H1 (cell line): ENCODE measurements at regions not wholly inside any gene's neighbourhood (a gene's known extent, or its start where the extent isn't known, plus 50 kb on each side); places are given as distances from the start of the nearest gene placed in this dataset.

Experiments used
- MAFK ChIP-seq: IDR thresholded peaks from 2 replicates; pipeline ENCODE4 v1.6.1; 2012; ENCODE audit warnings: low read depth, mild to moderate bottlenecking, improper control_type of control experiment, low read length
- NANOG ChIP-seq: IDR thresholded peaks from 2 replicates; pipeline ENCODE4 v1.6.1; 2011; ENCODE audit warnings: low read length, low read depth, mild to moderate bottlenecking, inconsistent platforms; ENCODE audit not compliant: insufficient read depth, poor library complexity, severe bottlenecking
- PHF8 ChIP-seq: fragments of 200-600 bp; sonication (generic); conservative IDR thresholded peaks from 2 replicates; pipeline ENCODE4 v1.7.1; 2012; ENCODE audit warnings: low read depth, mild to moderate bottlenecking, inconsistent platforms, low read length, moderate library complexity
- POLR2AphosphoS5 ChIP-seq: IDR thresholded peaks from 2 replicates; pipeline ENCODE4 v1.6.1; 2011; ENCODE audit warnings: low read depth, low read length

GRCh38 chr2:75334076-75334475, 134.8 kb upstream of the TACR1 start (continued):
- TF ChIP-seq PHF8, result no peak
- no peak for TF ChIP-seq NANOG
- no peak for TF ChIP-seq POLR2AphosphoS5
- TF ChIP-seq MAFK, result no peak
- TF ChIP-seq, all 59 proteins: peak for 0
